ENCODE measurements at regions not wholly inside any gene's neighbourhood (a gene's known extent, or its start where the extent isn't known, plus 50 kb on each side); places are given as distances from the start of the nearest gene placed in this dataset.

DNA sequence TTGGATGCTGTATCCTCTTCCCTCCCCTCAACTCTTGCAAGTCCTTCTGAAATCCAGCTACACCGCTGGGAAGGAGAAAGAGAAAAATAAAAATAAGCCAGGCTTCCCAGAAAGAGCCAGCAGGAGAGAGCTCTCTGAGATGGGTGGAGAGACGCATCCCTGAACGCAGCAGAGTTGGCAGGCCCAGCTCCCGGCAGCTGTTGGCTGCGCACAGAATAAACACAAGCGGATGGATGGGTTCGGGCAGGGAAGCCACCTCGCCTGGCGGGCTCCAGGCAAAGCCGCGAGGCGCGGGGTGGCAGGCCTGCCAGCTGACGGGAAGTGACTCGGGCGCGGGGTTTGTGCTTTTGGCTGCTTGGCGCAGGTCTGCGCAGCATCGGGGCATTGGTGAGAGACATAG is 537.7 kb downstream of the MIAT start:
- H3K27ac ChIP-seq, result no peak overlapping the region
- no peaks in the 10 kb centered on the region for H3K27me3 ChIP-seq
- peak in 1 of 2 donors; percentile 40 for DNase-seq (ENCODE audit: low read depth in 1 of 2, low spot score in 1 of 2)
- TF ChIP-seq, protein P1, sequence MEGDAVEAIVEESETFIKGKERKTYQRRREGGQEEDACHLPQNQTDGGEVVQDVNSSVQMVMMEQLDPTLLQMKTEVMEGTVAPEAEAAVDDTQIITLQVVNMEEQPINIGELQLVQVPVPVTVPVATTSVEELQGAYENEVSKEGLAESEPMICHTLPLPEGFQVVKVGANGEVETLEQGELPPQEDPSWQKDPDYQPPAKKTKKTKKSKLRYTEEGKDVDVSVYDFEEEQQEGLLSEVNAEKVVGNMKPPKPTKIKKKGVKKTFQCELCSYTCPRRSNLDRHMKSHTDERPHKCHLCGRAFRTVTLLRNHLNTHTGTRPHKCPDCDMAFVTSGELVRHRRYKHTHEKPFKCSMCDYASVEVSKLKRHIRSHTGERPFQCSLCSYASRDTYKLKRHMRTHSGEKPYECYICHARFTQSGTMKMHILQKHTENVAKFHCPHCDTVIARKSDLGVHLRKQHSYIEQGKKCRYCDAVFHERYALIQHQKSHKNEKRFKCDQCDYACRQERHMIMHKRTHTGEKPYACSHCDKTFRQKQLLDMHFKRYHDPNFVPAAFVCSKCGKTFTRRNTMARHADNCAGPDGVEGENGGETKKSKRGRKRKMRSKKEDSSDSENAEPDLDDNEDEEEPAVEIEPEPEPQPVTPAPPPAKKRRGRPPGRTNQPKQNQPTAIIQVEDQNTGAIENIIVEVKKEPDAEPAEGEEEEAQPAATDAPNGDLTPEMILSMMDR (IDR thresholded peaks at IDR 0.05; ENCODE audit: low read depth, low read length), result no peak
- no peaks in the 10 kb centered on the region for H3K36me3 ChIP-seq
- H3K4me3 ChIP-seq, result no peak overlapping the region
- H3K4me1 ChIP-seq (ENCODE audit: low read depth), result no peaks in the 10 kb centered on the region
- H3K9me3 ChIP-seq (ENCODE audit: low read depth), result no peaks in the 10 kb centered on the region

DNA sequence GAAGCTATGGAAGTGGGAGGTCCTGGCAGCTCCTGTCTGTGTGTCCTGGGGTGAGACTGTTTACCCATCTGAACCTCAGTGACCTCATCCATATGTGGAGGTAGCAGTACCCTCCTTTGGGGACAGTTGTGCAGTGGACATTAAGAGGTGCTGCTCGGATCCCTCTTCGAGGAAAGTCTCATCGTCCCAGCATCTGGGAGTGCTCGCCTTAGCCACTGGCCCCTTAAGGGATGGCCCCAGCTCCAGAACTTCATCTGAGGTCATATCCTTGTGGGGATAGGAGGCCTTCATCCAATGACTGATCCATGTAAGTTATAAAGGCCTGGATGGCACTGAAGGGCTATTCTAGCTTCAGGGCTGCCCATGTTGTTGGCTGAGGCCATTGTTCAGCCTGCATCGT is 538.1 kb downstream of the MIAT start:
- Histone ChIP-seq H3K36me3 (no peaks in the 10 kb centered on the region), H3K4me3 (no peak overlapping the region), H3K9me3 (ENCODE audit: low read depth) (no peaks in the 10 kb centered on the region), H3K27ac (no peak overlapping the region), H3K4me1 (ENCODE audit: low read depth) (no peaks in the 10 kb centered on the region), H3K27me3 (no peaks in the 10 kb centered on the region)
- DNase-seq (ENCODE audit: low read depth in 1 of 2, low spot score in 1 of 2), result no peak
- TF ChIP-seq, protein P1 (IDR thresholded peaks at IDR 0.05; ENCODE audit: low read depth, low read length), result no peak

DNA sequence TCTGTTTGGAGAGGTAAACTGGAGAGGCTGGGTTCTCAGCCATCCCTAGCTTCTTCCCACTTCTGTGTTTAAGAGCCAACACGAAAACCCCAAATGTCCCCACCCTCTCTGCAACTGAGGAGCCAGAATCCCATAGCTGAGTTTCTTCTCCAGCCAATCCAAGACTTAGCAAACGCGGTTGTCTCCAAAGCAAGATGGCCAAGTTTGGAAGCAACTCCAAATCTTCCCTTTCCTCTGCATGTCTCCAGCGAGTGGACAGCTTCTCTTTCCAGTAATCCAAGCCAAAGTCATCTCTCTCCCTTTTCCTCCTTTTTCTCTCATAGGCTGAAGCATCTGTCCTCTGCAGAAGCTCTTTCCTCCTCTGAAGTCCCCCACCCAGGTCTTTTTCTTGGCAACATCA is 539.2 kb downstream of the MIAT start:
- Histone ChIP-seq H3K9me3 (ENCODE audit: low read depth) (no peaks in the 10 kb centered on the region), H3K36me3 (no peaks in the 10 kb centered on the region), H3K27me3 (no peaks in the 10 kb centered on the region), H3K4me1 (ENCODE audit: low read depth) (no peaks in the 10 kb centered on the region), H3K4me3 (no peak overlapping the region), H3K27ac (no peak overlapping the region)
- TF ChIP-seq, protein P1 (IDR thresholded peaks at IDR 0.05; ENCODE audit: low read depth, low read length), result no peak
- DNase-seq (ENCODE audit: low read depth in 1 of 2, low spot score in 1 of 2), result no peak

DNA sequence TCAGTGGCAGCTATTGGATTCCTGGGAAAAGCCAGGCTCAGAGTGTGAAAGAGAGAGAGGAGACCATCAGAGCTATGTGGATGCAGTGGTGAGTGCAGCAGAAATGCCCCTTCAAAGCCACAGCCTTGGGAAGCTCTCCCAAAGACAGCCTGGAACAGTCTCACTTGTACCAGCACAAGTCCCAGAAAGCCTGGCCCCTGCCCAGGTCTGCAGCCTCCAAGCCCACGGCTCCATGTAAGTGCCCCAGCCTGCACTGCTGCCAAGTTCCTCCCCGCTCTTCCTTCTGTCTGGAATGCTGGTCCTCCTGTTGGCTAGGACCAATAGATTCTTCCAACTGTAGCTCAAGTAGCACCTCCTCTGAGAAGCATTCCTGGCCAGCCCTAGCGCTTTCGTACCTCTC is 539.7 kb downstream of the MIAT start:
- H3K27ac ChIP-seq, result no peak overlapping the region
- H3K36me3 ChIP-seq, result no peaks in the 10 kb centered on the region
- H3K27me3 ChIP-seq, result no peaks in the 10 kb centered on the region
- TF ChIP-seq, protein P1 (IDR thresholded peaks at IDR 0.05; ENCODE audit: low read depth, low read length), result no peak
- no peaks in the 10 kb centered on the region for H3K9me3 ChIP-seq (ENCODE audit: low read depth)
- no peak overlapping the region for H3K4me3 ChIP-seq
- no peak for DNase-seq (ENCODE audit: low read depth in 1 of 2, low spot score in 1 of 2)
- no peaks in the 10 kb centered on the region for H3K4me1 ChIP-seq (ENCODE audit: low read depth)

DNA sequence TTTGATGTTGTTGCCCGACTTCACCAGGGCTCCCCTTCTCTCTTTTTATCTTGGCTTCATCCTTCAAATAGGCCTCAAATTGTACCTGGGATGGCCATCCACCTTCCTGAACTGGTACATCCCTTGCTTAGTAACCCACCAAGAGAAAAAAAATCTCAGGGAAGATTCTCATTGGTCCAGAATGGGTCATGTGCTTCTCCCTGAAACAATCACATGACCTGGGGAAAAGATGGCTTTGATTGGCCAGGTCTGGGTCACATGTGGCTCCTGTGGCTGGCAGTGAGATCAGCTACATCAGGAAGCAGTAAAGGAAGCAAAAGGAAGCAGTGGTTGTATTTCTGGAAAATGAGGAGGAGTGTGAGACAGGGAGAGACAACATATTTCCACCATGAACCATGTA is 540.2 kb downstream of the MIAT start:
- DNase-seq (ENCODE audit: low read depth in 1 of 2, low spot score in 1 of 2), result no peak
- TF ChIP-seq, protein P1 (IDR thresholded peaks at IDR 0.05; ENCODE audit: low read depth, low read length), result no peak
- H3K27me3 ChIP-seq, result no peaks in the 10 kb centered on the region
- H3K36me3 ChIP-seq, result no peaks in the 10 kb centered on the region
- H3K4me1 ChIP-seq (ENCODE audit: low read depth), result no peaks in the 10 kb centered on the region
- H3K9me3 ChIP-seq (ENCODE audit: low read depth), result no peaks in the 10 kb centered on the region
- no peak overlapping the region for H3K4me3 ChIP-seq
- no peak overlapping the region for H3K27ac ChIP-seq

DNA sequence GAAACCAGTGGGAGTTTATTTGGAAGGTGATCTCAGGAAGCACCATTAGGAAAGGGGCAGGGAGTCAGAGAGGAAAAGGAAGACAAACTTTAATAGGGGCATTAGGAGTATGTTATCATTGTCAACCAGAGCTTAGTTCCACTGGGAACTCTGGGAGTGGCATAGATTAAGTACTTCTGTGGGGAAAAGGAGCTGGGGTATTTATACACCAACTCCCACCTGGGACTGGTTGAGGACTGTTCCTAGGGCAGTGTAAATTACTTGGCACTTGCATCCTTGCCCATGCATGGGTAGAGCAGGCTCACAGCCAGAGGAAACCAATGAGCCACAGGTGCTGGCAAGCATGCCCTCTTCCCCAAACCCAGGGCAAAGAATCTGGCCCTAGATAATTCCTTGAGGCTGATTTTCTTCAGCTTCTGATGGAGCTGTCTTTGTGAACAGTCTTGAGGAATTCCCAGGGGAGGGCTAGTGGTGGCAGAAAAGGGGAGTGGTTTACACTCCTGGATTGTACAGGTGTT is 541.2 kb downstream of the MIAT start:
- TF ChIP-seq, protein P1 (IDR thresholded peaks at IDR 0.05; ENCODE audit: low read depth, low read length), result no peak
- H3K4me1 ChIP-seq (ENCODE audit: low read depth), result no peaks in the 10 kb centered on the region

More for the DNA sequence above, 541.2 kb downstream of the MIAT start:
- DNase-seq (ENCODE audit: low read depth in 1 of 2, low spot score in 1 of 2), result no peak
- Histone ChIP-seq H3K27me3 (no peaks in the 10 kb centered on the region), H3K36me3 (no peaks in the 10 kb centered on the region), H3K9me3 (ENCODE audit: low read depth) (no peaks in the 10 kb centered on the region), H3K27ac (no peak overlapping the region), H3K4me3 (no peak overlapping the region)

All from cardiac muscle cell (in vitro differentiated cells and primary cell).